Colonic mucosa (tissue), 4 donors: ENCODE measurements at regions not wholly inside any gene's neighbourhood (a gene's known extent, or its start where the extent isn't known, plus 50 kb on each side); places are given as distances from the start of the nearest gene placed in this dataset.

Source experiments
- DNase-seq: peaks from one replicate; pipeline ENCODE4 v3.0.0-alpha.2; 2020
- H3K27ac ChIP-seq: fragments of 200-600 bp; one replicate; pipeline ENCODE4 v1.8.0; 2021
- H3K27me3 ChIP-seq: fragments of 200-600 bp; one replicate; pipeline ENCODE4 v1.8.0; 2021
- H3K36me3 ChIP-seq: fragments of 200-600 bp; one replicate; pipeline ENCODE4 v1.8.0; 2021
- H3K4me1 ChIP-seq: fragments of 200-600 bp; one replicate; pipeline ENCODE4 v1.8.0; 2021; ENCODE audit warnings: mild to moderate bottlenecking
- H3K4me3 ChIP-seq: fragments of 200-600 bp; one replicate; pipeline ENCODE4 v1.8.0; 2021
- H3K9ac ChIP-seq, 2 donors: one replicate each; pipeline ENCODE4 v1.7.0; 2013; ENCODE audit warnings: control low read depth in 2 of 2, low read depth in 2 of 2, low read length in 2 of 2
- H3K9me3 ChIP-seq: fragments of 200-600 bp; one replicate; pipeline ENCODE4 v1.8.0; 2021
- intact Hi-C: fragments of 100-400 bp; cut with DNase I; formaldehyde crosslinking; loops from one replicate; pipeline ENCODE4 v1.14.1; 2022
- TF ChIP-seq, protein P1 (sequence below): fragments of 200-600 bp; IDR thresholded peaks from one replicate; pipeline ENCODE4 v1.8.0; 2022; ENCODE audit warnings: antibody characterized with exemption, mild to moderate bottlenecking
- donor health status: healthy.
- donor health status: DM: no; HTN: no; CAD: no.
- donor health status: DM: no; HTN: no; CAD: no.

DNA sequence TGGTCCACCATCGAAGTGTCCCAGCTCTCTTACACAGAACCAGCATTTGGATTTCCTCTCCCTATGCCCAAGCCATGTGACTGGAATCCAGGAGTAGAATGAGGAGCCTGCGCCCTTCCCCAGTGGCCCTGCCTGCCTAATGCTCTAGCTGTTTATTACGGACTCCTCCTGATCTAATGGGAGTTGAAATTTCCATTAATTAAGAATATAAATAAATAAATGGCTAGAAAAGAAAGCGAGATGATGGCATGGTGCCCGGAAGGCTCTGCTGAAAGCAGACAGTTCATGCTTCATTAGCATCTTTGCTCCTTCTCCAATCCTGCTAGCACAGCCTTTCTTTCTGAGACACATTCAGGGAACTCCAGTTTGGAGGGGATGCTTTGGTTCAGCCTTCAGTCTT is 216.2 kb downstream of the SEC16B start:
- no peaks in the 10 kb centered on the region for H3K27me3 ChIP-seq
- no peak for DNase-seq
- intact Hi-C loops = no loop called here
- no peak overlapping the region for H3K27ac ChIP-seq
- no peaks in the 10 kb centered on the region for H3K4me1 ChIP-seq
- TF ChIP-seq, protein P1, sequence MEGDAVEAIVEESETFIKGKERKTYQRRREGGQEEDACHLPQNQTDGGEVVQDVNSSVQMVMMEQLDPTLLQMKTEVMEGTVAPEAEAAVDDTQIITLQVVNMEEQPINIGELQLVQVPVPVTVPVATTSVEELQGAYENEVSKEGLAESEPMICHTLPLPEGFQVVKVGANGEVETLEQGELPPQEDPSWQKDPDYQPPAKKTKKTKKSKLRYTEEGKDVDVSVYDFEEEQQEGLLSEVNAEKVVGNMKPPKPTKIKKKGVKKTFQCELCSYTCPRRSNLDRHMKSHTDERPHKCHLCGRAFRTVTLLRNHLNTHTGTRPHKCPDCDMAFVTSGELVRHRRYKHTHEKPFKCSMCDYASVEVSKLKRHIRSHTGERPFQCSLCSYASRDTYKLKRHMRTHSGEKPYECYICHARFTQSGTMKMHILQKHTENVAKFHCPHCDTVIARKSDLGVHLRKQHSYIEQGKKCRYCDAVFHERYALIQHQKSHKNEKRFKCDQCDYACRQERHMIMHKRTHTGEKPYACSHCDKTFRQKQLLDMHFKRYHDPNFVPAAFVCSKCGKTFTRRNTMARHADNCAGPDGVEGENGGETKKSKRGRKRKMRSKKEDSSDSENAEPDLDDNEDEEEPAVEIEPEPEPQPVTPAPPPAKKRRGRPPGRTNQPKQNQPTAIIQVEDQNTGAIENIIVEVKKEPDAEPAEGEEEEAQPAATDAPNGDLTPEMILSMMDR = no peak
- no peaks in the 10 kb centered on the region for H3K36me3 ChIP-seq
- H3K4me3 ChIP-seq = no peak overlapping the region
- no peak overlapping the region for H3K9ac ChIP-seq
- no peaks in the 10 kb centered on the region for H3K9me3 ChIP-seq

- intact Hi-C loops = no loop called here
- H3K9me3 ChIP-seq = no peaks in the 10 kb centered on the region
- no peak overlapping the region for H3K4me3 ChIP-seq
- no peaks in the 10 kb centered on the region for H3K36me3 ChIP-seq
- H3K4me1 ChIP-seq = no peaks in the 10 kb centered on the region
- TF ChIP-seq, protein P1 = no peak
- H3K27ac ChIP-seq = no peak overlapping the region
- H3K27me3 ChIP-seq = no peaks in the 10 kb centered on the region
- no peak for DNase-seq
- H3K9ac ChIP-seq = no peak overlapping the region
Observed at GRCh38 chr1:177748080-177748801, 221.6 kb downstream of the SEC16B start.

- no peaks in the 10 kb centered on the region for H3K27me3 ChIP-seq
- intact Hi-C loops = no loop called here
- no peak overlapping the region for H3K9ac ChIP-seq
- no peaks in the 10 kb centered on the region for H3K9me3 ChIP-seq
- TF ChIP-seq, protein P1 = no peak
- H3K27ac ChIP-seq = no peak overlapping the region
- H3K4me1 ChIP-seq = no peaks in the 10 kb centered on the region
- DNase-seq = no peak
- H3K4me3 ChIP-seq = no peak overlapping the region
- H3K36me3 ChIP-seq = no peaks in the 10 kb centered on the region
Observed at GRCh38 chr1:177746155-177746554, 223.7 kb downstream of the SEC16B start.

- TF ChIP-seq, protein P1 = no peak
- DNase-seq = no peak
- intact Hi-C loops = no loop called here
- no peaks in the 10 kb centered on the region for H3K4me1 ChIP-seq
- no peaks in the 10 kb centered on the region for H3K27me3 ChIP-seq
- no peak overlapping the region for H3K27ac ChIP-seq
- H3K36me3 ChIP-seq = no peaks in the 10 kb centered on the region
- no peaks in the 10 kb centered on the region for H3K9me3 ChIP-seq
- no peak overlapping the region for H3K4me3 ChIP-seq
- no peak overlapping the region for H3K9ac ChIP-seq
Observed at GRCh38 chr1:177744906-177745305, 225.0 kb downstream of the SEC16B start.

GRCh38 chr1:177741476-177741875 is 228.4 kb downstream of the SEC16B start:
- Histone ChIP-seq H3K4me3 (no peak overlapping the region), H3K36me3 (no peaks in the 10 kb centered on the region), H3K27me3 (no peaks in the 10 kb centered on the region), H3K27ac (no peak overlapping the region), H3K9me3 (no peaks in the 10 kb centered on the region), H3K4me1 (no peaks in the 10 kb centered on the region), H3K9ac (no peak overlapping the region)
- intact Hi-C loops = no loop called here
- TF ChIP-seq, protein P1 = no peak
- DNase-seq = no peak
